ENCODE measurements at regions not wholly inside any gene's neighbourhood (a gene's known extent, or its start where the extent isn't known, plus 50 kb on each side); places are given as distances from the start of the nearest gene placed in this dataset.

DNA sequence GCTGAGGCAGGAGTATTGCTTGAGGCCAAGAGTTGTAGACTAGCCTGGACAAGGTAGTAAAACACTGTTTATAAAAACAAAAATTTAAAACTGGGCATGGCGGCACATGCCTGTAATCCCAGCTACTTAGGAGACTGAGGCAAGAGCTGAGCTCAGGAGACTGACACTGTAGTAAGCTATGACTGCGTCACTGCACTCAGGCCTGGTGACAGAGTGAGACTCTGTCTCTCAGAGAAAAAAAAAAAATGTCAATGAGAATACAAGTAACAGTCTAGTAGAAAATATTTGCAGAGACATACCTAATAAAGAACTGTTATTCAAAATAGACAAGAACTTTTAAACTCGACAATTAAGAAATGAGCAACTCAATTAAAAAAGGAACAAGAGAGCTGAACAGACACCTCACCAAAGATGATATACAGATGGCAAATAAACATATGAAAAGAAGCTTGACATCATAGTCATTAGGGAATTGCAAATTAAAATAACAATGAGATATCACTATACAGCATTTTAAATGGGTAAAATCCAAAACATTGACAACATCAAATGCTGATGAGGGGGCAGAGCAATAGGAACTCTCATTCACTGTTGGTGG lies 624.3 kb upstream of the ZEB2 start:
- DNase-seq (ENCODE audit: low read depth): no peak
- H3K4me3 ChIP-seq (ENCODE audit: control insufficient read depth, low read depth, low read length): no peak overlapping the region
- TF ChIP-seq, protein P1, sequence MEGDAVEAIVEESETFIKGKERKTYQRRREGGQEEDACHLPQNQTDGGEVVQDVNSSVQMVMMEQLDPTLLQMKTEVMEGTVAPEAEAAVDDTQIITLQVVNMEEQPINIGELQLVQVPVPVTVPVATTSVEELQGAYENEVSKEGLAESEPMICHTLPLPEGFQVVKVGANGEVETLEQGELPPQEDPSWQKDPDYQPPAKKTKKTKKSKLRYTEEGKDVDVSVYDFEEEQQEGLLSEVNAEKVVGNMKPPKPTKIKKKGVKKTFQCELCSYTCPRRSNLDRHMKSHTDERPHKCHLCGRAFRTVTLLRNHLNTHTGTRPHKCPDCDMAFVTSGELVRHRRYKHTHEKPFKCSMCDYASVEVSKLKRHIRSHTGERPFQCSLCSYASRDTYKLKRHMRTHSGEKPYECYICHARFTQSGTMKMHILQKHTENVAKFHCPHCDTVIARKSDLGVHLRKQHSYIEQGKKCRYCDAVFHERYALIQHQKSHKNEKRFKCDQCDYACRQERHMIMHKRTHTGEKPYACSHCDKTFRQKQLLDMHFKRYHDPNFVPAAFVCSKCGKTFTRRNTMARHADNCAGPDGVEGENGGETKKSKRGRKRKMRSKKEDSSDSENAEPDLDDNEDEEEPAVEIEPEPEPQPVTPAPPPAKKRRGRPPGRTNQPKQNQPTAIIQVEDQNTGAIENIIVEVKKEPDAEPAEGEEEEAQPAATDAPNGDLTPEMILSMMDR (IDR thresholded peaks at IDR 0.05; ENCODE audit: control insufficient read depth, insufficient read depth, low read depth, low read length, missing control alignments): no peak

DNA sequence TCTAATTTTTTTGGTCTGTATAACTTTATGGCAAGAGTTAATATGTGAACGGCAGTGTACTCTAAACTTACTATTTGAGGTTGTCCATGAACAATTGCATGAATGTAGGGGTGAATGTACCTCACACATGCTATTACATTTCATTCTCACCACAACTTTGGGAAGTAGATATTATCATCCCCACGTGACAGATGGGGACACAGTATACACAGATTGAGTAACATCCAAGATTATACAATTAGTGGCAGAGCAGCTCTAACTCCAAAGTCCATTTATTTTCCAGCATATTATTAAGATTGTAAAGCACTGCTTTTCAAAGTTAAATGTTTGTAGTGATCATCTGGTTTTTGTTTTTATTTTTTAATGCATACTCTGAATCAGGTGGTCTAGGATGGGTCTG lies 622.1 kb upstream of the ZEB2 start:
- DNase-seq (ENCODE audit: low read depth): no peak
- TF ChIP-seq, protein P1 (IDR thresholded peaks at IDR 0.05; ENCODE audit: control insufficient read depth, insufficient read depth, low read depth, low read length, missing control alignments): no peak
- no peak overlapping the region for H3K4me3 ChIP-seq (ENCODE audit: control insufficient read depth, low read depth, low read length)

DNA sequence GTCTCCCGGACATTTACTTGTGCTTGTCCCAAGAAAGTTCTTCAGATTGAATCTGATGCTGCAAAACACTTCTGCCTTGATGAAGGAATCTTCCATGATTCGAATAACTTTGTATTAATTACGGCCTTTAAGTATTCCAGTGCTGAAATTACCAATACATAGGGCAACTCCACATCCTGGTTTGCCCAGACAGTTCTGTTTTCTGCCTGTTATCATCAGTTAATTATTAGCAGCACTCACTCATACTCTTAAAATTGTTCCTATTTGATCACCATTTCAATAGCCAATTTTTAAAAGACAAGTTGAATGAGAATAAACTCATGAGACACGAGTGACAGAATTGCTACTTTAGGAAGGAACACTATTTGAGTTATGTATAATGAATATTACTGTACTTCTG lies 620.7 kb upstream of the ZEB2 start:
- H3K4me3 ChIP-seq (ENCODE audit: control insufficient read depth, low read depth, low read length): no peak overlapping the region
- TF ChIP-seq, protein P1 (IDR thresholded peaks at IDR 0.05; ENCODE audit: control insufficient read depth, insufficient read depth, low read depth, low read length, missing control alignments): no peak
- DNase-seq (ENCODE audit: low read depth): no peak

DNA sequence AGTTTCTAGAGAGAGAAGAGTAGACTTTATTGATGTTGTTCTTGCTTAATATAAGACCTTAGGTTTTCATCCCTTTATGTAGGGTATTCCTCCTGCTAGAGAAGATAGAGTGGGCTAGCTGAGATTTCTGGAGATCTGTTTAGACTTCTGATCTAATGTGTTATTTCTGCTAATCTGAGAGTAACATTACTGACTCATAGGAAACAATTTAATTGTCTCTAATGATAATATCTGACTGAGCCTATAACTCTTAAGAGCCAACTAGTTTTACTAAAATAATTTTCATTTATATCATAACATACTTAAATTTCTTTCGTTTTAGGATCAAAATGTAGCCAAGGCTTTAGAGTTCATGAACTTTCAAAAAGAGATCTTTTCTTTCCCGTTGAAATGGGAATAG lies 618.7 kb upstream of the ZEB2 start:
- H3K4me3 ChIP-seq (ENCODE audit: control insufficient read depth, low read depth, low read length): no peak overlapping the region
- DNase-seq (ENCODE audit: low read depth): no peak
- TF ChIP-seq, protein P1 (IDR thresholded peaks at IDR 0.05; ENCODE audit: control insufficient read depth, insufficient read depth, low read depth, low read length, missing control alignments): no peak

DNA sequence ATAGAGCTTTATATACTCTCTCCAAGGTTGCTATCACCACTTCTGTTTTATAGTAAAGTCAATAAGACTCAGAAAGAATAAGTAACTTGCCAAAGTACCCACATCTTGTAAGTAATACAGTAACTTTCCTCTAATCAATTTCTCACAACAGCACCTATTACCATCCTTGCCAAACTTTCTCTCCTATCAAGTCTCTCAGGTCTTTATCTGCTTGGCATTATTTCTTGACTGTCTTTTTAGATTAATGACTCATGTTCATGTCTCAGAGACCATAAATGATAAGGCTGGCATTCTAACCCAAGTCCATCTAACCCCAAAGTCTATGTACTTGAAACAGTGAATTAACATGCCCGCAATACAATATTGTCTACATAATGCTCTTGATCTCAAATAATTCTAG lies 618.0 kb upstream of the ZEB2 start:
- no peak overlapping the region for H3K4me3 ChIP-seq (ENCODE audit: control insufficient read depth, low read depth, low read length)
- no peak for DNase-seq (ENCODE audit: low read depth)
- TF ChIP-seq, protein P1 (IDR thresholded peaks at IDR 0.05; ENCODE audit: control insufficient read depth, insufficient read depth, low read depth, low read length, missing control alignments): no peak

DNA sequence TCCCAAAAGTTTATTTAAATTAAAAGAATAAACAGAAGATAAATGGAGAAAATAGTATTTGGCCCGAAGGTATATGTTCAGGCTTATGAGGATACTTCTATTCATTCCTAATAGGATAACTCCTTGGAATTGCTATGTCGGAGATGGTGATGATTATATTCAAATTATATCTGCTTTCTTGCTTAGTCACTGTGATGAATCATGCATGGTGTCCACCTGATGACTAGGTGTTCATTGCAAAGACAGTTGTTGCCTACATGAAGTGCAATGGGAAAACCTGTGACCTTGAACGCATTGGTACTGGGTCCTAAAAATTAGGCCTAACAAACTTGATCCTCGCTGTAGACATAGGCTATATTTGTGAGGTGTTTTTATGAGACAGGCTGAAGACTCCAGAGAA lies 617.3 kb upstream of the ZEB2 start:
- TF ChIP-seq, protein P1 (IDR thresholded peaks at IDR 0.05; ENCODE audit: control insufficient read depth, insufficient read depth, low read depth, low read length, missing control alignments): no peak
- DNase-seq (ENCODE audit: low read depth): no peak
- H3K4me3 ChIP-seq (ENCODE audit: control insufficient read depth, low read depth, low read length): no peak overlapping the region

DNA sequence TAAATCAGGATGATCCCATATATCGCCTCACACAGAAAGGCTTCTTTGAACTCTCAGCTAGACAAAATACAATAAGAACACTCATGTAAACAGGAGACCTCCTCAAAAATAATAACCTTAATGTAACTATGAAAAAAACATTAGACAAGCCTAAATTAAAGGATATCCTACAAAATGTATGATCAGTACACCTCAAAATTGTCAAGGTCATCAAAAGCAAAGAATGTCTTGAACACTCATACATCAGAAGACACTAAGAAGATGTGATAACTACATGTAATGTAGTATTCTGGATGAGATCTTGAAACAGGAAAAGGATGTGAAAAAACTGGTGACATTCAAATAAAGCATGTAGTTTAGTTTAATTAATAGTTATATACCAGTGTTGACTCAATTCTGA lies 616.8 kb upstream of the ZEB2 start:
- DNase-seq (ENCODE audit: low read depth): no peak

More for the DNA sequence above, 616.8 kb upstream of the ZEB2 start:
- TF ChIP-seq, protein P1 (IDR thresholded peaks at IDR 0.05; ENCODE audit: control insufficient read depth, insufficient read depth, low read depth, low read length, missing control alignments): no peak
- no peak overlapping the region for H3K4me3 ChIP-seq (ENCODE audit: control insufficient read depth, low read depth, low read length)
